ENCODE measurements at regions not wholly inside any gene's neighbourhood (a gene's known extent, or its start where the extent isn't known, plus 50 kb on each side); places are given as distances from the start of the nearest gene placed in this dataset.

- CTCF ChIA-PET, result no interaction called here
Measured at GRCh38 chr6:8990075-8990474, 554.7 kb upstream of the SLC35B3 start.

More at GRCh38 chr6:8990075-8990474, 554.7 kb upstream of the SLC35B3 start:
- no peak overlapping the region for H3K14ac ChIP-seq (replicated peaks; ENCODE audit: low read depth, low read length)
- H4K8ac ChIP-seq (ENCODE audit: low read depth in 2 of 2, low read length in 2 of 2), result no peak overlapping the region
- BruUV-seq (replicated peaks), result no TSS peak
- no peak overlapping the region for H2BK5ac ChIP-seq (ENCODE audit: low read depth, low read length, poor library complexity, severe bottlenecking)
- no peaks in the 10 kb centered on the region for H4K20me1 ChIP-seq (ENCODE audit: insufficient read depth, low read length)
- WGBS, 2 experiments (ENCODE audit: extremely low coverage in 2 of 2, insufficient read length in 1 of 2), result no CpG with 5 or more reads among the region's 2 CpGs
- H2BK20ac ChIP-seq (ENCODE audit: low read depth, low read length), result no peak overlapping the region
- no peaks in the 10 kb centered on the region for H3K27me3 ChIP-seq (ENCODE audit: control insufficient read depth, insufficient read depth, low read length)
- no peak overlapping the region for H4K91ac ChIP-seq (ENCODE audit: insufficient read depth, low read depth, low read length)
- in situ Hi-C loops (cut with MboI; ENCODE audit: low sequenced_read_pairs), result loop anchor here (25.0 kb wide), 1 partner anchor 547 kb away; no protein-coding TSS in a partner anchor
- no peak overlapping the region for H3K23ac ChIP-seq (ENCODE audit: low read depth, low read length)
- no peak overlapping the region for H3K27ac ChIP-seq (ENCODE audit: insufficient read depth, low read length)
- no peak overlapping the region for H3K9ac ChIP-seq (ENCODE audit: low read depth, low read length)
- POLR2A ChIA-PET (ENCODE audit: unreplicated experiment), result no interaction called here
- ATAC-seq (ENCODE audit: low read depth) (no peak), DNase-seq (no peak)
- dilution Hi-C loops (cut with HindIII; ENCODE audit: low sequenced_read_pairs, unreplicated experiment), result no loop called here
- no peaks in the 10 kb centered on the region for H3K4me1 ChIP-seq (ENCODE audit: control insufficient read depth, insufficient read depth, low read length)
- H3K18ac ChIP-seq (ENCODE audit: low read depth, low read length), result no peak overlapping the region
- no peaks in the 10 kb centered on the region for H3K36me3 ChIP-seq (ENCODE audit: control insufficient read depth, insufficient read depth, low read length)
- no peak overlapping the region for H3K56ac ChIP-seq (ENCODE audit: extremely low read depth, insufficient read depth, low read length)
- no peak overlapping the region for H2BK15ac ChIP-seq (ENCODE audit: low read depth, low read length)
- H3K4me3 ChIP-seq (ENCODE audit: insufficient read depth, low read depth, low read length), result no peak overlapping the region
- H2AK5ac ChIP-seq (ENCODE audit: low read depth, low read length), result no peak overlapping the region
- no peak overlapping the region for H4K5ac ChIP-seq (ENCODE audit: low read depth, low read length)
- no peaks in the 10 kb centered on the region for H3K9me1 ChIP-seq (ENCODE audit: insufficient read depth, low read length)
- no peak overlapping the region for H3K4me2 ChIP-seq (ENCODE audit: low read depth, low read length)
- no peak overlapping the region for H3K4ac ChIP-seq (ENCODE audit: low read depth, low read length)
- H2AK9ac ChIP-seq (replicated peaks; ENCODE audit: low read depth, low read length, poor library complexity), result no peak overlapping the region
- no peak for TF ChIP-seq USF2 (IDR thresholded peaks at IDR 0.05; ENCODE audit: low read depth, low read length)
- no peak for TF ChIP-seq ELK1 (IDR thresholded peaks at IDR 0.05; ENCODE audit: borderline replicate concordance, low read depth, low read length)
- TF ChIP-seq RAD21 (IDR thresholded peaks at IDR 0.05; ENCODE audit: low read length), result no peak
- no peak for TF ChIP-seq BHLHE40 (IDR thresholded peaks at IDR 0.05; ENCODE audit: low read depth, low read length)
- TF ChIP-seq MAZ (IDR thresholded peaks at IDR 0.05; ENCODE audit: borderline replicate concordance, low read depth, low read length), result no peak
- TF ChIP-seq MAFK (IDR thresholded peaks at IDR 0.05; ENCODE audit: low read depth, low read length), result no peak
- TF ChIP-seq MXI1 (IDR thresholded peaks at IDR 0.05; ENCODE audit: borderline replicate concordance, low read depth, low read length), result no peak
- TF ChIP-seq CEBPB (IDR thresholded peaks at IDR 0.05; ENCODE audit: low read depth, low read length), result no peak
- no peak for TF ChIP-seq NFE2L2 (IDR thresholded peaks at IDR 0.05; ENCODE audit: low read depth, low read length)
- no peak for TF ChIP-seq POLR2A (IDR thresholded peaks at IDR 0.05; ENCODE audit: low read depth, low read length)
- TF ChIP-seq RCOR1 (IDR thresholded peaks at IDR 0.05; ENCODE audit: insufficient replicate concordance, low read length), result no peak
- no peak for TF ChIP-seq CHD1 (IDR thresholded peaks at IDR 0.05; ENCODE audit: low read depth, low read length)
- TF ChIP-seq FOS (IDR thresholded peaks at IDR 0.05; ENCODE audit: low read depth, low read length), result no peak
- TF ChIP-seq RFX5 (IDR thresholded peaks at IDR 0.05; ENCODE audit: low read depth, low read length), result no peak
- intact Hi-C loops (cut with micrococcal nuclease), result no loop called here
- no peak overlapping the region for H2AFZ ChIP-seq (replicated peaks; ENCODE audit: low read length, poor library complexity)
- H3K9me3 ChIP-seq (ENCODE audit: control insufficient read depth, insufficient read depth, low read length), result no peaks in the 10 kb centered on the region
- H2BK120ac ChIP-seq (ENCODE audit: low read depth, low read length), result no peak overlapping the region
- no peaks in the 10 kb centered on the region for H3K79me1 ChIP-seq (ENCODE audit: low read depth in 1 of 2, low read length in 2 of 2)
